ENCODE measurements at regions not wholly inside any gene's neighbourhood (a gene's known extent, or its start where the extent isn't known, plus 50 kb on each side); places are given as distances from the start of the nearest gene placed in this dataset.

DNA sequence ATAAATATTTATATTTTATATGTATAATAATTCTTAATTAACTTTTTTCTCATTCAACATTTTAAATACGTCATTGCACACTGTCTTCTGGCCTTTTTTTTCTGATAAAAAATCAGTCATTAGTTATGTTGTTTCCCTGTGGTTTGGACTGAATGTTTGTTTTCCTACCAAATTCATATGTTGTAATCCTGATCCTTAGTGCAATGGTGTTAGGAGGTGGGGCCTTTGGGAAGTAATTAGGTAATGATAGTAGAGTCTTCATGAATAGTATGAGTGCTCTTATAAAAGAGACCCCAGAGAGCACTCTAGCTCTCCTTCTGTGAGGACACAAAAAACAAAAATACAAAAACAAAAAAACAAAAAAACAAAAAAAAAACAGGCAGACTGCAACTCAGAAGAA, 117.2 kb downstream of the GASK1B start:
- peak; percentile 29 for DNase-seq (ENCODE audit: low read depth)
- TF ChIP-seq, protein P1, sequence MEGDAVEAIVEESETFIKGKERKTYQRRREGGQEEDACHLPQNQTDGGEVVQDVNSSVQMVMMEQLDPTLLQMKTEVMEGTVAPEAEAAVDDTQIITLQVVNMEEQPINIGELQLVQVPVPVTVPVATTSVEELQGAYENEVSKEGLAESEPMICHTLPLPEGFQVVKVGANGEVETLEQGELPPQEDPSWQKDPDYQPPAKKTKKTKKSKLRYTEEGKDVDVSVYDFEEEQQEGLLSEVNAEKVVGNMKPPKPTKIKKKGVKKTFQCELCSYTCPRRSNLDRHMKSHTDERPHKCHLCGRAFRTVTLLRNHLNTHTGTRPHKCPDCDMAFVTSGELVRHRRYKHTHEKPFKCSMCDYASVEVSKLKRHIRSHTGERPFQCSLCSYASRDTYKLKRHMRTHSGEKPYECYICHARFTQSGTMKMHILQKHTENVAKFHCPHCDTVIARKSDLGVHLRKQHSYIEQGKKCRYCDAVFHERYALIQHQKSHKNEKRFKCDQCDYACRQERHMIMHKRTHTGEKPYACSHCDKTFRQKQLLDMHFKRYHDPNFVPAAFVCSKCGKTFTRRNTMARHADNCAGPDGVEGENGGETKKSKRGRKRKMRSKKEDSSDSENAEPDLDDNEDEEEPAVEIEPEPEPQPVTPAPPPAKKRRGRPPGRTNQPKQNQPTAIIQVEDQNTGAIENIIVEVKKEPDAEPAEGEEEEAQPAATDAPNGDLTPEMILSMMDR (conservative IDR thresholded peaks at IDR 0.05; ENCODE audit: low read depth, low read length), result no peak
- no peak overlapping the region for H3K4me3 ChIP-seq (ENCODE audit: low read depth, low read length)

DNA sequence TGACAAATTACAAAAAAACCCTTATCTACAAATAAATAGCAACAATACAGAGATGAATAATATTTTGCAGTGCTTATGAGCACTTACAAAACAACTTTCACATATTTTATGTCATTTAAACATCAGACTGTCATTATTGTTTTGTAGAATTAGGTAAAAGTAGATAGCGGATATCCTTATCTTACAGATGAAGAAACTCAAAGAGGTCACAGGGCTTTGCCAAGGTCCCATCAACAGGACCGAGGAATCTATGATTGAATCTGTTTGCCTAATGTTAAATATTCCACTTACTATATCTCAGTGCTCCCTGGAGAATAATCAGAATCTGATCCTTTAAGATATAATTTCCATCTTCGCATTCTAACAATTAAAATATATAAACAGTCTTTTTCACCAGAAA, 119.0 kb downstream of the GASK1B start:
- no peak overlapping the region for H3K4me3 ChIP-seq (ENCODE audit: low read depth, low read length)
- DNase-seq (ENCODE audit: low read depth), result no peak
- TF ChIP-seq, protein P1 (conservative IDR thresholded peaks at IDR 0.05; ENCODE audit: low read depth, low read length), result no peak

DNA sequence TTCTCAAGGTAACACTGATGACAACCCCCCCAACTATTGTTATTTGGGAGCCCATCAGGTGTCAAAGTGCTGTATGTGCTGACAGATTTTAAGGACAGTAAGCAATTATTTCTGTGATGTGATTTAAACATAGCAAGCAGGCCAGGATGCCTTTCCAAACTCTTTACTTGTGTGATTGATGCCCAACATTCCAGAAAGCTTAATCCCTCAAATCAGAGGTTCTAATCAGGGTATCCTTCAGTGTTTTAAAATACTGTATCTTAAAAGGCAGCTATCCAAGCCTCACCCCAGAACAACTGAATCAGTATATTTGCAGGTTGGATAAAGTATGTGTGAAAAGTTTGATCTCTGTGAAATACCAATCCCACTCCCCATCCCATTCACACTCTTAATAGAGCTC, 119.7 kb downstream of the GASK1B start:
- TF ChIP-seq, protein P1 (conservative IDR thresholded peaks at IDR 0.05; ENCODE audit: low read depth, low read length), result no peak
- DNase-seq (ENCODE audit: low read depth), result no peak
- no peak overlapping the region for H3K4me3 ChIP-seq (ENCODE audit: low read depth, low read length)

DNA sequence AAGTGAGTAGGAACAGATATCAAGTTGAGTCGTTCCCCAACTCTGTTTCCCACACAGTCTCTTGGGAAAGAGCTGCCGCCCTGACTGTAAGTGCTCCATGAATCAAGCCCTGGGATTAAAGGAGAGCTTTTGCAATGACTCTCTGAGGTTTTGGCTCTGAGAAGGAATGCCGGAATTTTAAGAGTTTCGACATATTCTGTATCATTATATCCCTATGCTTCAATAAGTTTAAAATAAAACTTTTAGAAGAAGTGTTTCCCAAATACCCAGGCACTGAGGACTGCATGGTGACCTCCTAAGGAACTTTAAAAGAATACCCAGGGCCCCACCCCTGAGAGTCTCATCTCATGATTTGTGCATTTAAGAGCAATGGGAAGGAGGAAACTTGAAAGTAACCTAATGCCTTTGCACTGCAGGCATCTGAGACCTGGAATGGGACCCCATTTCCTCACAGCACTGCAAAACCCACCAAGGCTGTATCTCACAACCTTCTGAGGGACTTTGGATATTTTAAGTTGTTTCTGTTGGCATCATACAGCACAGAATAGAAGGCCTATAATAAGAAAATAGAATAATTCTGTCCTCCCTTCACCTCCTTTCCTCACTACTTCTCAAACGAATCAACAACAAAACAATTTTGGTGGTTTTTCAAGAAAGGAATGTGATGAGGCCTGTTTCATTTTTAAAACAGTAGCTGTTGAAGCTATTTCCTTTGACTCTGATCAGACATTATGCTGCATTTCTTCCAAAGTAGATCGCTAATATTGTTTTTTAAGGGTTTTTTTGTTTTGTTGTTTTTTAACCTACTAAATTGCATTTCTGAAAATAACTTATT, 121.2 kb downstream of the GASK1B start:
- peak; percentile 96 for DNase-seq (ENCODE audit: low read depth)
- no peak overlapping the region for H3K4me3 ChIP-seq (ENCODE audit: low read depth, low read length)
- TF ChIP-seq, protein P1 (conservative IDR thresholded peaks at IDR 0.05; ENCODE audit: low read depth, low read length), result no peak

DNA sequence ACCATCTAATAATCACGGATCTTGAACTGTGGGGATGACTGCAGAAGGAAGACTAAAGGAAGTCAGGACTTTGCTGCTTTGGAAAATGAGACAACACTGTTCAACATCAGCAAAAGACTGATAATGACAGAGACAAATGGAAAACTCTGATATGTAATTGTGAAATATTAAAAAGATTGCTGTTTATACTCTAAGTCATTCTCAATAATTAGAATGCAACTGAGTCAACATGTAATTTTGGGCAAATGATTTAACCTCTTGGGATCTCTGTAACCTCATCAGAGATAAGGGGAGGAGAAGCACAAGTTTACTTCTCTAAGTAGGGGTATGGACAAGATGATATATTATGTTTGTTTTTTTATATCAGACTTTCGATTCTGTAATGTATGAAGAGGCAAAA, 121.9 kb downstream of the GASK1B start:
- H3K4me3 ChIP-seq (ENCODE audit: low read depth, low read length), result no peak overlapping the region
- TF ChIP-seq, protein P1 (conservative IDR thresholded peaks at IDR 0.05; ENCODE audit: low read depth, low read length), result no peak
- no peak for DNase-seq (ENCODE audit: low read depth)

DNA sequence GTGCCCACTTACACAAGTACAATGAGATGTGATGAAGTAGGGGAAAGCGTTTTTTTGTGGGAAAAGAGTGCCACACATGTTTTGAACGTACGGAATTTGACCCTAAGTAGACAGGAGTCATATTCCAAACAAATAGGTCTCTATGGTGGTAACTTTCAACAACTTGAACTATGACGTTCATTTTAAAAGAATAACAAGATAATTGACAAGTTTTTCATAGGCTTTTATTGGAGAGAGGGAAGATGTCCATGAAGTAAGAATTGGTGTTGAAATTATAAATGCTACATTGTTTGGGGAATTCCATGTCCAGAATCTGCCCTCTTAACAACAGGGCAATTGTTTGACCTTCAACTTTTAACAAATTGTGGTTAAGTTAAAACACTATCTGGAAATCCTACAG, 126.5 kb downstream of the GASK1B start:
- peak; percentile 71 for DNase-seq (ENCODE audit: low read depth)
- no peak overlapping the region for H3K4me3 ChIP-seq (ENCODE audit: low read depth, low read length)
- TF ChIP-seq, protein P1 (conservative IDR thresholded peaks at IDR 0.05; ENCODE audit: low read depth, low read length), result no peak
